T-helper 22 cell (primary cell): ENCODE measurements at regions not wholly inside any gene's neighbourhood (a gene's known extent, or its start where the extent isn't known, plus 50 kb on each side); places are given as distances from the start of the nearest gene placed in this dataset.
A peak's percentile ranks its signal among the peaks of the same experiment; 100 is the strongest.

Experiments
- DNase-seq: peaks from one replicate; pipeline ENCODE4 v3.0.0-alpha.2; 2020; ENCODE audit warnings: low read depth

- DNase-seq = no peak
Observed at GRCh38 chr21:38709876-38710275, 95.9 kb upstream of the ETS2 start.

GRCh38 chr21:38712071-38712470, 93.7 kb upstream of the ETS2 start:
- DNase-seq = no peak

- no peak for DNase-seq
Observed at GRCh38 chr21:38712664-38713063, 93.1 kb upstream of the ETS2 start.

- DNase-seq = no peak
Observed at GRCh38 chr21:38714039-38714817, 91.5 kb upstream of the ETS2 start.

- DNase-seq = no peak
Observed at GRCh38 chr21:38714999-38715398, 90.7 kb upstream of the ETS2 start.

GRCh38 chr21:38716088-38716487, 89.6 kb upstream of the ETS2 start:
- no peak for DNase-seq

GRCh38 chr21:38716942-38717341, 88.8 kb upstream of the ETS2 start:
- DNase-seq = no peak

- DNase-seq = no peak
Observed at GRCh38 chr21:38718481-38718880, 87.2 kb upstream of the ETS2 start.

- DNase-seq = no peak
Observed at GRCh38 chr21:38720074-38720473, 85.7 kb upstream of the ETS2 start.

GRCh38 chr21:38721055-38721454, 84.7 kb upstream of the ETS2 start:
- DNase-seq = no peak

GRCh38 chr21:38721958-38722357, 83.8 kb upstream of the ETS2 start:
- DNase-seq = no peak

GRCh38 chr21:38725196-38726157, 80.3 kb upstream of the ETS2 start:
- DNase-seq = no peak

- DNase-seq = no peak
Observed at GRCh38 chr21:38726482-38726881, 79.2 kb upstream of the ETS2 start.

- no peak for DNase-seq
Observed at GRCh38 chr21:38729291-38729690, 76.4 kb upstream of the ETS2 start.

- no peak for DNase-seq
Observed at GRCh38 chr21:38729754-38730379, 75.9 kb upstream of the ETS2 start.

- DNase-seq = peak; percentile 16
Observed at GRCh38 chr21:38733972-38734546, 71.7 kb upstream of the ETS2 start.

- no peak for DNase-seq
Observed at GRCh38 chr21:38734646-38735365, 70.9 kb upstream of the ETS2 start.

- DNase-seq = no peak
Observed at GRCh38 chr21:38735626-38736206, 70.0 kb upstream of the ETS2 start.

- no peak for DNase-seq
Observed at GRCh38 chr21:38740090-38740489, 65.6 kb upstream of the ETS2 start.

GRCh38 chr21:38741092-38741949, 64.4 kb upstream of the ETS2 start:
- no peak for DNase-seq
